H9 (cell line): ENCODE measurements at regions not wholly inside any gene's neighbourhood (a gene's known extent, or its start where the extent isn't known, plus 50 kb on each side); places are given as distances from the start of the nearest gene placed in this dataset.
"Not testable (repeated sequence)": the region's sequence is repeated elsewhere in the genome, so short reads cannot be mapped to it uniquely, and the experiment has no call there.

Experiments
- DNase-seq: peaks from one replicate; pipeline ENCODE4 v3.0.0-alpha.2; 2017
- H2AFZ ChIP-seq: one replicate; pipeline ENCODE4 v1.6.1; 2013; ENCODE audit warnings: mild to moderate bottlenecking, low read length, control low read depth, moderate library complexity
- H2AK5ac ChIP-seq: 2 replicates; pipeline ENCODE4 v1.6.1; 2013; ENCODE audit warnings: low read length, control low read depth, mixed read lengths; ENCODE audit not compliant: insufficient read length
- H2BK120ac ChIP-seq: one replicate; pipeline ENCODE4 v1.6.1; 2013; ENCODE audit warnings: low read depth, mild to moderate bottlenecking, low read length, control low read depth, inconsistent platforms; ENCODE audit not compliant: poor library complexity, severe bottlenecking
- H2BK12ac ChIP-seq: 2 replicates; pipeline ENCODE4 v1.6.1; 2013; ENCODE audit warnings: low read length, control low read depth, mixed read lengths, low read depth; ENCODE audit not compliant: insufficient read length
- H2BK15ac ChIP-seq: 2 replicates; pipeline ENCODE4 v1.6.1; 2013; ENCODE audit warnings: low read depth, low read length, control low read depth
- H2BK20ac ChIP-seq: one replicate; pipeline ENCODE4 v1.6.1; 2013; ENCODE audit warnings: low read depth, mild to moderate bottlenecking, low read length, control low read depth, inconsistent platforms; ENCODE audit not compliant: poor library complexity, severe bottlenecking
- H2BK5ac ChIP-seq: 2 replicates; pipeline ENCODE4 v1.6.1; 2013; ENCODE audit warnings: low read length, control low read depth, mixed read lengths; ENCODE audit not compliant: insufficient read length
- H3K14ac ChIP-seq: 2 replicates; pipeline ENCODE4 v1.6.1; 2013; ENCODE audit warnings: low read length, control low read depth; ENCODE audit not compliant: insufficient read depth
- H3K18ac ChIP-seq: 2 replicates; pipeline ENCODE4 v1.6.1; 2013; ENCODE audit warnings: low read depth, mild to moderate bottlenecking, mixed read lengths, low read length, control low read depth; ENCODE audit not compliant: insufficient read length
- H3K23ac ChIP-seq: 2 replicates; pipeline ENCODE4 v1.6.1; 2013; ENCODE audit warnings: low read length, control low read depth, mixed read lengths, low read depth; ENCODE audit not compliant: insufficient read length
- H3K23me2 ChIP-seq: 2 replicates; pipeline ENCODE4 v1.6.1; 2013; ENCODE audit warnings: low read depth, mild to moderate bottlenecking, mixed read lengths, low read length, control low read depth; ENCODE audit not compliant: insufficient read length, poor library complexity, severe bottlenecking
- H3K27ac ChIP-seq: 2 replicates; pipeline ENCODE4 v1.5.1; 2013; ENCODE audit warnings: low read length, control low read depth, mixed read lengths, low read depth; ENCODE audit not compliant: insufficient read length
- H3K27me3 ChIP-seq: 2 replicates; pipeline ENCODE4 v1.6.1; 2013; ENCODE audit warnings: low read length, control low read depth, inconsistent platforms; ENCODE audit not compliant: insufficient read depth
- H3K4ac ChIP-seq: 2 replicates; pipeline ENCODE4 v1.6.1; 2013; ENCODE audit warnings: low read depth, mild to moderate bottlenecking, control low read depth, inconsistent platforms, low read length, moderate library complexity
- H3K4me1 ChIP-seq: 2 replicates; pipeline ENCODE4 v1.6.1; 2013; ENCODE audit warnings: low read length, control low read depth, inconsistent platforms; ENCODE audit not compliant: insufficient read depth
- H3K4me2 ChIP-seq: 2 replicates; pipeline ENCODE4 v1.6.1; 2013; ENCODE audit warnings: low read length, control low read depth, mixed read lengths; ENCODE audit not compliant: insufficient read length, insufficient read depth
- H3K56ac ChIP-seq: 2 replicates; pipeline ENCODE4 v1.6.1; 2013; ENCODE audit warnings: low read depth, mild to moderate bottlenecking, mixed read lengths, low read length, control low read depth; ENCODE audit not compliant: insufficient read length
- H3K79me1 ChIP-seq: 2 replicates; pipeline ENCODE4 v1.6.1; 2013; ENCODE audit warnings: low read depth, mild to moderate bottlenecking, moderate library complexity, low read length, control low read depth, inconsistent platforms; ENCODE audit not compliant: insufficient read depth, poor library complexity, severe bottlenecking
- H3K79me2 ChIP-seq: 2 replicates; pipeline ENCODE4 v1.6.1; 2013; ENCODE audit warnings: low read length, control low read depth, inconsistent platforms; ENCODE audit not compliant: insufficient read depth
- H3K9ac ChIP-seq: 2 replicates; pipeline ENCODE4 v1.6.1; 2013; ENCODE audit warnings: low read length, control low read depth, mixed read lengths; ENCODE audit not compliant: insufficient read length; ENCODE audit errors: extremely low read depth
- H3K9me3 ChIP-seq: one replicate; pipeline ENCODE4 v1.6.1; 2013; ENCODE audit warnings: low read depth, low read length, inconsistent platforms; ENCODE audit not compliant: control insufficient read depth
- H3T11ph ChIP-seq: one replicate; pipeline ENCODE4 v1.6.1; 2013; ENCODE audit warnings: mild to moderate bottlenecking, low read length, control low read depth, inconsistent platforms
- H4K20me1 ChIP-seq: one replicate; pipeline ENCODE4 v1.6.1; 2013; ENCODE audit not compliant: control insufficient read depth, insufficient read length, insufficient read depth
- H4K5ac ChIP-seq: 2 replicates; pipeline ENCODE4 v1.6.1; 2013; ENCODE audit warnings: low read depth, mild to moderate bottlenecking, mixed read lengths, low read length, control low read depth; ENCODE audit not compliant: insufficient read length
- H4K8ac ChIP-seq: replicated peaks from 2 replicates; pipeline ENCODE4 v1.6.1; 2013; ENCODE audit warnings: low read length, control low read depth, mixed read lengths, low read depth; ENCODE audit not compliant: insufficient read length
- H4K91ac ChIP-seq: 2 replicates; pipeline ENCODE4 v1.6.1; 2013; ENCODE audit warnings: low read depth, mild to moderate bottlenecking, moderate library complexity, mixed read lengths, low read length, control low read depth; ENCODE audit not compliant: insufficient read length
- H3K27ac Mint-ChIP-seq, 3 experiments: 2 replicates in 2 of 3; 3 replicates in 1 of 3; pipeline ENCODE4 v1.8.0; 2020 to 2021; ENCODE audit warnings: mixed read lengths in 3 of 3, mild to moderate bottlenecking in 1 of 3, moderate library complexity in 1 of 3
- H3K27me3 Mint-ChIP-seq: 2 replicates; pipeline ENCODE4 v1.8.0; 2021; ENCODE audit warnings: low read depth, mild to moderate bottlenecking, moderate library complexity, mixed read lengths
- H3K36me3 Mint-ChIP-seq, 3 experiments: 2 replicates in 2 of 3; 3 replicates in 1 of 3; pipeline ENCODE4 v1.8.0; 2020 to 2021; ENCODE audit warnings: low read depth in 3 of 3, mixed read lengths in 3 of 3; ENCODE audit not compliant: insufficient read depth in 1 of 3
- H3K4me1 Mint-ChIP-seq, 2 experiments: 2 replicates each; pipeline ENCODE4 v1.8.0; 2020; ENCODE audit warnings: mixed read lengths in 2 of 2
- H3K4me3 Mint-ChIP-seq, 2 experiments: 2 replicates in 1 of 2; 3 replicates in 1 of 2; pipeline ENCODE4 v1.8.0; 2020 to 2021; ENCODE audit warnings: mild to moderate bottlenecking in 2 of 2, mixed read lengths in 2 of 2, moderate library complexity in 1 of 2
- H3K9me3 Mint-ChIP-seq, 2 experiments: 2 replicates in 1 of 2; 3 replicates in 1 of 2; pipeline ENCODE4 v1.8.0; 2020; ENCODE audit warnings: mild to moderate bottlenecking in 2 of 2, mixed read lengths in 2 of 2, moderate library complexity in 1 of 2
- CTCF ChIP-seq: fragments of 200-600 bp; sonication (generic); conservative IDR thresholded peaks from 3 replicates; pipeline ENCODE4 v1.8.0; 2021; ENCODE audit warnings: antibody characterized with exemption, mild to moderate bottlenecking
- WGBS: extraction: QIAGEN DNeasy Blood & Tissue Kit; methylation state at CpG from one replicate; pipeline ENCODE4 v1.1.7; 2013; ENCODE audit warnings: missing lambda C conversion rate, low lambda C conversion rate, mixed read lengths; ENCODE audit not compliant: insufficient read length; ENCODE audit errors: extremely low coverage; 5-methylcytosine and 5-hydroxymethylcytosine counted together

- no peak overlapping the region for H2AK5ac ChIP-seq
- no peaks in the 10 kb centered on the region for H3K9me3 ChIP-seq
- H2AFZ ChIP-seq, result no peak overlapping the region
- H3K4ac ChIP-seq, result no peak overlapping the region
- no peaks in the 10 kb centered on the region for H4K20me1 ChIP-seq
- DNase-seq, result no peak
- no peaks in the 10 kb centered on the region for H3K23me2 ChIP-seq
- H3K56ac ChIP-seq, result no peak overlapping the region
- Mint-ChIP-seq H3K27me3 (no peaks in the 10 kb centered on the region), H3K27ac (no peak overlapping the region), H3K4me3 (no peak overlapping the region), H3K9me3 (peaks cover 2 to 3% of the 10 kb centered on the region in 2 experiments; a peak in 3 of 5 replicates), H3K4me1 (no peaks in the 10 kb centered on the region), H3K36me3 (peaks cover 0 to 1% (median 0%) of the 10 kb centered on the region in 3 experiments; a peak in 1 of 7 replicates)
- no peak for TF ChIP-seq CTCF
- no peak overlapping the region for H3T11ph ChIP-seq
- no peak overlapping the region for H4K5ac ChIP-seq
- H2BK5ac ChIP-seq, result no peak overlapping the region
- H3K14ac ChIP-seq, result no peak overlapping the region
- no peak overlapping the region for H3K23ac ChIP-seq
- H2BK20ac ChIP-seq, result no peak overlapping the region
- H3K18ac ChIP-seq, result no peak overlapping the region
- H2BK120ac ChIP-seq, result no peak overlapping the region
- no peaks in the 10 kb centered on the region for H3K79me2 ChIP-seq
- no peak overlapping the region for H4K91ac ChIP-seq
- H2BK15ac ChIP-seq, result no peak overlapping the region
- H3K9ac ChIP-seq, result no peak overlapping the region
- no peaks in the 10 kb centered on the region for H3K27me3 ChIP-seq
- no peak overlapping the region for H3K4me2 ChIP-seq
- no CpG with 5 or more reads among the region's 3 CpGs for WGBS
- no peak overlapping the region for H3K27ac ChIP-seq
- no peak overlapping the region for H2BK12ac ChIP-seq
- H3K79me1 ChIP-seq, result no peaks in the 10 kb centered on the region
- no peak overlapping the region for H4K8ac ChIP-seq
- H3K4me1 ChIP-seq, result no peaks in the 10 kb centered on the region
These were observed 113.7 kb upstream of the WARS2 start for GRCh38 chr1:119254067-119254720.

- not testable (repeated sequence) for H2AFZ ChIP-seq, H3K23me2 ChIP-seq, H3K18ac ChIP-seq, H3K36me3 Mint-ChIP-seq, H3K27me3 ChIP-seq, H3K27ac ChIP-seq, H2BK120ac ChIP-seq, H3T11ph ChIP-seq, H3K4me1 Mint-ChIP-seq, H3K4me1 ChIP-seq, H3K4ac ChIP-seq, H2BK15ac ChIP-seq, H3K4me2 ChIP-seq, H2BK12ac ChIP-seq, H3K79me1 ChIP-seq, H3K27me3 Mint-ChIP-seq, H4K8ac ChIP-seq, H4K91ac ChIP-seq, H2BK5ac ChIP-seq, H3K9me3 Mint-ChIP-seq, H3K23ac ChIP-seq, H2AK5ac ChIP-seq, H3K4me3 Mint-ChIP-seq, H2BK20ac ChIP-seq, DNase-seq, H3K56ac ChIP-seq, H3K14ac ChIP-seq, H4K20me1 ChIP-seq, H3K9ac ChIP-seq, H3K79me2 ChIP-seq, H3K9me3 ChIP-seq, H4K5ac ChIP-seq
- H3K27ac Mint-ChIP-seq, result peak overlapping the region in 1 of 3 experiments; percentile 37; a peak in 1 of 7 replicates
- no CpG with 5 or more reads among the region's 1 CpG for WGBS
These were observed 112.5 kb upstream of the HAO2 start for GRCh38 chr1:119256089-119256488.
